DND-41 (cell line): ENCODE measurements at regions not wholly inside any gene's neighbourhood (a gene's known extent, or its start where the extent isn't known, plus 50 kb on each side); places are given as distances from the start of the nearest gene placed in this dataset.

Experiments used
- EZH2 ChIP-seq: IDR thresholded peaks from 3 replicates; pipeline ENCODE4 v1.6.1; 2012; ENCODE audit warnings: borderline replicate concordance, low read depth, mild to moderate bottlenecking, moderate library complexity, low read length, inconsistent platforms; ENCODE audit not compliant: severe bottlenecking
- TF ChIP-seq, protein P1 (sequence below): IDR thresholded peaks from 2 replicates; pipeline ENCODE4 v1.5.1; 2012; ENCODE audit warnings: borderline replicate concordance, low read length, moderate library complexity, mild to moderate bottlenecking; ENCODE audit not compliant: poor library complexity, severe bottlenecking; ENCODE audit errors: extremely low read depth

DNA sequence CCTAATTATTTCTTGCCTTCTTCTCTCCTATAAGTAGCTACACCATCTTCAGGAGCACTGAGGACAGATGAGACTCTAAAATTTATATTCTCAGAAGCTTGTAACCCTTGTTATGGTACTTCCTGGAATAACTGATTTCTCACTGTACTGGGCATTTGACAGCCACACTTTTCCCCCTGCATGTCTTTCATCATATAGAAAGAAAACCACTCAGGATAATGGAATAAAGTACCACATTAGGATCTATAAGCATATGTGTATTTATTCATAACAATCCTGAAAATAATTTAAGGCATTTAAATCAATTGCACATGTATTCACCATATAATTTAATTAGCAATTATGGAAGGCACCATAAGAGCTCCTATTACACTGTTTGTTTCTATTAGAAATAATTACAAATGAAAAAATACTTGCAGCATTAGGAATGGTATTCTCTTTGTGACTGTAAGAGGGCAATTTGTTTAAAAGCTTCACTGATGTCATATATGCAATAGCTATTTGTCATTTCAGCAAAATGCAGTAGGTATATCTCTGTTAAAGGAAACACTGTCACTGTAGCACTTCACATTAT lies 216.9 kb upstream of the FSHR start:
- TF ChIP-seq, protein P1, sequence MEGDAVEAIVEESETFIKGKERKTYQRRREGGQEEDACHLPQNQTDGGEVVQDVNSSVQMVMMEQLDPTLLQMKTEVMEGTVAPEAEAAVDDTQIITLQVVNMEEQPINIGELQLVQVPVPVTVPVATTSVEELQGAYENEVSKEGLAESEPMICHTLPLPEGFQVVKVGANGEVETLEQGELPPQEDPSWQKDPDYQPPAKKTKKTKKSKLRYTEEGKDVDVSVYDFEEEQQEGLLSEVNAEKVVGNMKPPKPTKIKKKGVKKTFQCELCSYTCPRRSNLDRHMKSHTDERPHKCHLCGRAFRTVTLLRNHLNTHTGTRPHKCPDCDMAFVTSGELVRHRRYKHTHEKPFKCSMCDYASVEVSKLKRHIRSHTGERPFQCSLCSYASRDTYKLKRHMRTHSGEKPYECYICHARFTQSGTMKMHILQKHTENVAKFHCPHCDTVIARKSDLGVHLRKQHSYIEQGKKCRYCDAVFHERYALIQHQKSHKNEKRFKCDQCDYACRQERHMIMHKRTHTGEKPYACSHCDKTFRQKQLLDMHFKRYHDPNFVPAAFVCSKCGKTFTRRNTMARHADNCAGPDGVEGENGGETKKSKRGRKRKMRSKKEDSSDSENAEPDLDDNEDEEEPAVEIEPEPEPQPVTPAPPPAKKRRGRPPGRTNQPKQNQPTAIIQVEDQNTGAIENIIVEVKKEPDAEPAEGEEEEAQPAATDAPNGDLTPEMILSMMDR, result no peak
- TF ChIP-seq EZH2, result no peak
